Body of pancreas (tissue), 4 donors: ENCODE measurements at regions not wholly inside any gene's neighbourhood (a gene's known extent, or its start where the extent isn't known, plus 50 kb on each side); places are given as distances from the start of the nearest gene placed in this dataset.
A peak's percentile ranks its signal among the peaks of the same experiment; 100 is the strongest.

Experiments used
- ATAC-seq: fragments of 150-250 bp; one replicate; pipeline ENCODE4 v1.9.1; 2016
- DNase-seq, 4 donors: peaks; one replicate each; pipeline ENCODE4 v3.0.0-alpha.2; 2019
- H3K27ac ChIP-seq, 4 donors: fragments of 200-600 bp; sonication (generic); 1 replicate in 3 of 4; 2 replicates in 1 of 4; pipeline versions ENCODE4 v1.5.1 to v1.6.1; 2016 to 2019; ENCODE audit warnings: mild to moderate bottlenecking in 1 of 4, mixed read lengths in 1 of 4, moderate library complexity in 1 of 4
- H3K27me3 ChIP-seq, 2 donors: fragments of 200-600 bp; sonication (generic); one replicate each; pipeline ENCODE4 v1.6.0; 2016; ENCODE audit warnings: mild to moderate bottlenecking in 1 of 2
- H3K36me3 ChIP-seq, 2 donors: fragments of 200-600 bp; sonication (generic); replicated peaks in 1 of 2; 2 replicates each; pipeline ENCODE4 v1.5.1; 2016; ENCODE audit warnings: low read depth in 2 of 2; ENCODE audit not compliant: insufficient read depth in 1 of 2
- H3K4me1 ChIP-seq: fragments of 200-600 bp; sonication (generic); one replicate; pipeline ENCODE4 v1.6.0; 2016
- H3K4me3 ChIP-seq, 2 donors: fragments of 200-600 bp; sonication (generic); 1 replicate in 1 of 2; 2 replicates in 1 of 2; pipeline ENCODE4 v1.5.1; 2016 to 2019
- H3K9me3 ChIP-seq, 3 donors: fragments of 200-600 bp; sonication (generic); 1 replicate in 2 of 3; 2 replicates in 1 of 3; pipeline ENCODE4 v1.5.1; 2016
- POLR2A ChIP-seq, 3 donors: fragments of 450-650 bp; IDR thresholded peaks; one replicate each; pipeline ENCODE4 v1.6.1; 2016; ENCODE audit warnings: antibody characterized with exemption in 3 of 3, mild to moderate bottlenecking in 2 of 3
- WGBS, 2 donors: methylation state at CpG; one replicate each; pipeline ENCODE4 v1.1.5; 2017; 5-methylcytosine and 5-hydroxymethylcytosine counted together
- intact Hi-C: fragments of 100-400 bp; cut with DNase I; formaldehyde crosslinking; loops from one replicate; pipeline ENCODE4 v1.15.1; 2023
- TF ChIP-seq, protein P1 (sequence below), 7 experiments: fragments of 450-650 bp in 4 of 7; fragments of 200-600 bp in 3 of 7; sonication (generic) in 3 of 7; IDR thresholded peaks; one replicate each; pipeline ENCODE4 v1.5.1; 2016 to 2019; ENCODE audit warnings: antibody characterized with exemption in 7 of 7

DNA sequence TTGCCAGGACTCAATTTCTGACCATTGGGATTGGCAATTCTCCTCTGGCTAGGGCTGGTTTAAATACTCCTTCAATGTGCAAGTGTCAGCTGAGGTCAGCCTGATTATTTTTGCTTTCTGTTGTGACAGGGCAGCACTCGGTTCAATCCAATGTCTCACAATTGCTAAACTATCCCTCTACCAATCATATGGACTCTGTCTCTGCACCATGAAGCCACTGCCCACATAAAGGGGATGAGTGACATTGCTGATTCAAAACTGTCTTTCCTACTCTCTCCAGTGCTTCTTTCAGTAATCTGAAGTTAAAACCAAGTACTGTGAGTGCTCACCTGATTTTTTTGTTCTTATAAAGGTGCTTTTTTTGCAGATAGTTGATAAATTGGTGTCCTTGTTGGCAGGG is 1030.7 kb downstream of the GLUD2 start:
- ATAC-seq (no peak), DNase-seq (no peak)
- no peak overlapping the region for H3K27ac ChIP-seq
- no peaks in the 10 kb centered on the region for H3K9me3 ChIP-seq
- H3K4me1 ChIP-seq, result no peaks in the 10 kb centered on the region
- H3K4me3 ChIP-seq, result no peak overlapping the region
- H3K36me3 ChIP-seq, result no peaks in the 10 kb centered on the region
- H3K27me3 ChIP-seq, result no peaks in the 10 kb centered on the region
- intact Hi-C loops, result no loop called here
- WGBS, 2 donors, result 44 to 50% methylated on average over 1 of the region's 1 CpG
- TF ChIP-seq POLR2A (IDR thresholded peaks at IDR 0.05), result no peak
- TF ChIP-seq, protein P1, sequence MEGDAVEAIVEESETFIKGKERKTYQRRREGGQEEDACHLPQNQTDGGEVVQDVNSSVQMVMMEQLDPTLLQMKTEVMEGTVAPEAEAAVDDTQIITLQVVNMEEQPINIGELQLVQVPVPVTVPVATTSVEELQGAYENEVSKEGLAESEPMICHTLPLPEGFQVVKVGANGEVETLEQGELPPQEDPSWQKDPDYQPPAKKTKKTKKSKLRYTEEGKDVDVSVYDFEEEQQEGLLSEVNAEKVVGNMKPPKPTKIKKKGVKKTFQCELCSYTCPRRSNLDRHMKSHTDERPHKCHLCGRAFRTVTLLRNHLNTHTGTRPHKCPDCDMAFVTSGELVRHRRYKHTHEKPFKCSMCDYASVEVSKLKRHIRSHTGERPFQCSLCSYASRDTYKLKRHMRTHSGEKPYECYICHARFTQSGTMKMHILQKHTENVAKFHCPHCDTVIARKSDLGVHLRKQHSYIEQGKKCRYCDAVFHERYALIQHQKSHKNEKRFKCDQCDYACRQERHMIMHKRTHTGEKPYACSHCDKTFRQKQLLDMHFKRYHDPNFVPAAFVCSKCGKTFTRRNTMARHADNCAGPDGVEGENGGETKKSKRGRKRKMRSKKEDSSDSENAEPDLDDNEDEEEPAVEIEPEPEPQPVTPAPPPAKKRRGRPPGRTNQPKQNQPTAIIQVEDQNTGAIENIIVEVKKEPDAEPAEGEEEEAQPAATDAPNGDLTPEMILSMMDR (IDR thresholded peaks at IDR 0.05), result no peak

DNA sequence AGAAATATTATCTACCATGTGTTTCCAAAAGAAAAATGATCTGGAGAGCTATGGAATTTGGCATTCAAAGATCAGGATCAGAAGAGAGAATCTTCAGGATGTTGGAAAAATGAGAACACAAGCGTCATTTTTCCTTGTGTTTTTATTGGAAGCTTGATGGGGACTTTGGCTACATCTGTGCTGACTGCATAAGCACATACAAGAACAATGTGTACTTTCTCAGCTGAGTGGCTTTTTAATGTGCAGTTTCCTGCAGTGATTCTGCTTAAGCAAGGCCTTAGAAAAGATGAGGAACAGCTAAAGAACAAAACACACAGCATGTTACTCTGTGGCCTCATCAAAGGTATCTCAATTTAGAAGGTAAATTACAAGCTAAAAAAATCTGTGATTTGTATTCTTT is 1039.9 kb downstream of the GLUD2 start:
- TF ChIP-seq, protein P1 (IDR thresholded peaks at IDR 0.05), result no peak
- TF ChIP-seq POLR2A (IDR thresholded peaks at IDR 0.05), result no peak
- Histone ChIP-seq H3K4me3 (no peak overlapping the region), H3K27me3 (no peaks in the 10 kb centered on the region), H3K4me1 (no peaks in the 10 kb centered on the region), H3K36me3 (no peaks in the 10 kb centered on the region), H3K9me3 (no peaks in the 10 kb centered on the region), H3K27ac (no peak overlapping the region)
- intact Hi-C loops, result no loop called here
- ATAC-seq (no peak), DNase-seq (peak in 1 of 4 donors; percentile 2)
- WGBS, 2 donors, result 0% methylated on average over 1 of the region's 1 CpG

DNA sequence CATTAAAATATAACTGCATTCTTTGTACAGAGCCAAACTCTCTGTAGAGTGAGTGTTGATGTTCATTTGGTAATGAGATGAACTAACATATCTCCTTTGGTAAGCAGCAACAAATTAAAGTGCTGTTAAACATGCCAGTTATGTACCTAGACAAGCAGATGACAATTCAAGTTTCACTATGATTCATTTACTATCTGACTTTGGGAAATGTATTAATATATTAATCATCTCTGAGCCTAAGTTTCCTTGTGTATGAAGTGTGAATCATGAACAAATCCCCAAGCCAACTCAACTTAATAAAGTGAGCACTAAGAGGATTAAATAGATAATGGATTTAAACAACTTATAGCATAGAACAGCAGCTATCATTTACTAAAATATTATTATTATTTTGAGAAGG is 1044.2 kb downstream of the GLUD2 start:
- H3K4me1 ChIP-seq, result no peaks in the 10 kb centered on the region
- DNase-seq (no peak), ATAC-seq (no peak)
- H3K36me3 ChIP-seq, result no peaks in the 10 kb centered on the region
- no peak overlapping the region for H3K27ac ChIP-seq
- H3K9me3 ChIP-seq, result no peaks in the 10 kb centered on the region
- intact Hi-C loops, result no loop called here
- H3K27me3 ChIP-seq, result no peaks in the 10 kb centered on the region
- TF ChIP-seq, protein P1 (IDR thresholded peaks at IDR 0.05), result no peak
- TF ChIP-seq POLR2A (IDR thresholded peaks at IDR 0.05), result no peak
- no peak overlapping the region for H3K4me3 ChIP-seq

DNA sequence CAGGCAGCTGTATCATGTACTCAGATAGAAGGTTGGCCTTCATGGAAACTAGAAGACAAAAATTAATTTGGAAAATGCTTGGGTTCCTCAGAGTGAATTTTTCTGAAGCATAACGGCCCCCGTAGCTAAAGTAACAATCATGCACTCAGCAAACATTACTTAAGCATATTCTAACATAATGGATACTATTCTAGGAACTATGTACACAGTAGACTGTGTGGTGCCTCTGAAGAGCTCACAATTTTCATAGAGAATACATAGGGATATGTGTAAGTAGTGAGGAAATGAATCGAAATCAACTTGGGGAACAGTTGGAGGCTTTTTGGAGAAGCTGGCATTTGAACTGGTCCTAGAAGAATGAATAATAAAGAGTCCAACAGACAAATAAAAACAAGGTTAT is 1045.0 kb downstream of the GLUD2 start:
- no peak for ATAC-seq
- 58 to 64% methylated on average over 3 of the region's 3 CpGs for WGBS, 2 donors
- Histone ChIP-seq H3K27me3 (no peaks in the 10 kb centered on the region), H3K27ac (no peak overlapping the region), H3K4me3 (no peak overlapping the region), H3K36me3 (no peaks in the 10 kb centered on the region), H3K9me3 (no peaks in the 10 kb centered on the region), H3K4me1 (no peaks in the 10 kb centered on the region)
- no peak for DNase-seq
- intact Hi-C loops, result no loop called here
- TF ChIP-seq POLR2A (IDR thresholded peaks at IDR 0.05), result no peak
- TF ChIP-seq, protein P1 (IDR thresholded peaks at IDR 0.05), result no peak

DNA sequence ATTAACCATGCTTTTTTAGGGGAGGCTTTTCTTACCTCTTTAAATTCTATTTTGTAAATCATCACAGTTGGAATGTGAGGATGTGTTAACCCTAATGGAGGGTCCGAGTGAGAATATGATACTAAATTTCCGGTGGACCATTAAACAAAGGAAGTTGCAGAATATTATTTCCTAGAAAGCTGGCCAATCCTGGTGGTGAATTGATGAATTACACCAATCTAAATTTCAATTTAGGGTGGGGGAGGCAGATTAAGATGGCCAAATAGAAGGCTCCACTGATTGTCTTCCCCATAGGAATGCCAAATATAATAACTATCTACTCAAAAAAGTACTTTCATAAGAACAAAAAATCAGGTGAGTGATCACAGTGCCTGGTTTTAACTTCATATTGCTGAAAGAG is 1045.6 kb downstream of the GLUD2 start:
- WGBS, 2 donors, result 60 to 79% methylated on average over 2 of the region's 2 CpGs
- no peak for TF ChIP-seq POLR2A (IDR thresholded peaks at IDR 0.05)
- TF ChIP-seq, protein P1 (IDR thresholded peaks at IDR 0.05), result no peak
- no peak for ATAC-seq

More for the DNA sequence above, 1045.6 kb downstream of the GLUD2 start:
- no peak overlapping the region for H3K27ac ChIP-seq
- no peak for DNase-seq
- H3K9me3 ChIP-seq, result no peaks in the 10 kb centered on the region
- intact Hi-C loops, result no loop called here
- no peak overlapping the region for H3K4me3 ChIP-seq
- no peaks in the 10 kb centered on the region for H3K4me1 ChIP-seq
- H3K36me3 ChIP-seq, result no peaks in the 10 kb centered on the region
- no peaks in the 10 kb centered on the region for H3K27me3 ChIP-seq
